Endothelial cell of umbilical vein (primary cell): ENCODE measurements at regions not wholly inside any gene's neighbourhood (a gene's known extent, or its start where the extent isn't known, plus 50 kb on each side); places are given as distances from the start of the nearest gene placed in this dataset.

Experiments used
- BruUV-seq: library from RNA; stranded (reverse); fragments of 400-500 nt; replicated peaks from 2 replicates; lab custom pipeline; 2021; lab: Mats Ljungman, UMichigan
- CTCF ChIA-PET: fragments of 300-600, 350-600 bp; sonication (Branson Sonifier 250); formaldehyde crosslinking; loops from one replicate; lab custom pipeline; 2021; ENCODE audit warnings: antibody characterized with exemption, inconsistent platforms; lab: Charles Lee
- POLR2A ChIA-PET: fragments of 300-600, 350-600 bp; sonication (Branson Sonifier 250); formaldehyde crosslinking; loops from one replicate; lab custom pipeline; 2021; ENCODE audit warnings: antibody characterized with exemption, inconsistent platforms; lab: Charles Lee
- DNase-seq: peaks from one replicate; pipeline ENCODE4 v3.0.0-alpha.2; 2011; ENCODE audit warnings: low read depth, low spot score
- FAIRE-seq: peaks from 2 replicates; lab custom pipeline; 2011; peaks lifted over from hg19 to GRCh38; lab: Jason Lieb, UNC
- H2AFZ ChIP-seq: 2 replicates; pipeline ENCODE4 v1.6.0; 2012; ENCODE audit warnings: low read depth, low read length, control low read depth, inconsistent platforms
- H3K27ac ChIP-seq: 2 replicates; pipeline ENCODE4 v1.5.1; 2011; ENCODE audit warnings: low read depth, mild to moderate bottlenecking, control low read depth, low read length, moderate library complexity; ENCODE audit not compliant: insufficient read depth
- H3K27me3 ChIP-seq, 2 experiments: 2 replicates each; pipeline versions ENCODE4 v1.6.0 to v1.6.1; 2011; ENCODE audit warnings: low read length in 2 of 2, mixed read lengths in 1 of 2; ENCODE audit not compliant: control insufficient read depth in 2 of 2, insufficient read depth in 2 of 2
- H3K36me3 ChIP-seq, 2 experiments: 2 replicates in 1 of 2; 3 replicates in 1 of 2; pipeline ENCODE4 v1.5.1; 2011; ENCODE audit warnings: low read length in 2 of 2, mild to moderate bottlenecking in 1 of 2, moderate library complexity in 1 of 2; ENCODE audit not compliant: control insufficient read depth in 2 of 2, insufficient read depth in 2 of 2; ENCODE audit errors: extremely low read depth in 1 of 2
- H3K4me1 ChIP-seq: 3 replicates; pipeline ENCODE4 v1.5.1; 2011; ENCODE audit warnings: mild to moderate bottlenecking, low read length; ENCODE audit not compliant: control insufficient read depth, insufficient read depth; ENCODE audit errors: extremely low read depth
- H3K4me2 ChIP-seq: 2 replicates; pipeline ENCODE4 v1.6.1; 2011; ENCODE audit warnings: low read length, control low read depth, mixed read lengths; ENCODE audit not compliant: insufficient read depth
- H3K4me3 ChIP-seq, 3 experiments: fragments of 200-600 bp in 1 of 3; sonication (generic), shearing (Covaris generic) in 1 of 3; replicated peaks in 1 of 3; 2 replicates each; pipeline ENCODE4 v1.5.1; 2011 to 2016; ENCODE audit warnings: control low read depth in 3 of 3, low read length in 3 of 3, mild to moderate bottlenecking in 2 of 3, inconsistent platforms in 1 of 3, low read depth in 1 of 3, moderate library complexity in 1 of 3; ENCODE audit not compliant: insufficient read depth in 1 of 3
- H3K79me2 ChIP-seq: 2 replicates; pipeline ENCODE4 v1.6.0; 2012; ENCODE audit warnings: low read length, inconsistent platforms; ENCODE audit not compliant: control insufficient read depth, insufficient read depth
- H3K9ac ChIP-seq: replicated peaks from 2 replicates; pipeline ENCODE3; 2011; ENCODE audit warnings: low read length, control low read depth; ENCODE audit not compliant: insufficient read depth; ENCODE audit errors: extremely low read depth
- H3K9me1 ChIP-seq: replicated peaks from 3 replicates; pipeline ENCODE4 v1.6.0; 2011; ENCODE audit warnings: mild to moderate bottlenecking, low read length; ENCODE audit not compliant: control insufficient read depth, insufficient read depth; ENCODE audit errors: extremely low read depth
- H3K9me3 ChIP-seq: replicated peaks from 2 replicates; pipeline ENCODE4 v1.5.1; 2012; ENCODE audit warnings: low read length, inconsistent platforms; ENCODE audit not compliant: control insufficient read depth, insufficient read depth
- H4K20me1 ChIP-seq: replicated peaks from 2 replicates; pipeline ENCODE3; 2011; ENCODE audit warnings: mild to moderate bottlenecking, low read length; ENCODE audit not compliant: control insufficient read depth, insufficient read depth; ENCODE audit errors: extremely low read depth
- EZH2 ChIP-seq: IDR thresholded peaks from 2 replicates; pipeline ENCODE4 v1.6.1; 2012; ENCODE audit warnings: borderline replicate concordance, low read depth, mild to moderate bottlenecking, moderate library complexity, low read length, inconsistent platforms; ENCODE audit not compliant: severe bottlenecking
- FOS ChIP-seq: IDR thresholded peaks from 2 replicates; pipeline ENCODE4 v1.6.1; 2011; ENCODE audit warnings: mild to moderate bottlenecking, low read length, moderate library complexity, borderline replicate concordance; ENCODE audit not compliant: insufficient read depth
- GATA2 ChIP-seq: IDR thresholded peaks from 2 replicates; pipeline ENCODE4 v1.7.0; 2011; ENCODE audit warnings: low read depth, mild to moderate bottlenecking, moderate library complexity, mixed read lengths, low read length; ENCODE audit not compliant: insufficient read length, insufficient read depth
- JUN ChIP-seq: IDR thresholded peaks from 2 replicates; pipeline ENCODE4 v1.6.1; 2011; ENCODE audit warnings: borderline replicate concordance, low read depth; ENCODE audit not compliant: insufficient read length, insufficient read depth
- MYC ChIP-seq: IDR thresholded peaks from one replicate; pipeline ENCODE4 v1.6.1; 2011; ENCODE audit warnings: mild to moderate bottlenecking, low read depth, low read length
- POLR2A ChIP-seq: IDR thresholded peaks from 2 replicates; pipeline ENCODE4 v1.6.1; 2012; ENCODE audit warnings: low read depth, mild to moderate bottlenecking, control low read depth, low read length
- POLR2AphosphoS5 ChIP-seq: IDR thresholded peaks from 2 replicates; pipeline ENCODE4 v1.6.1; 2012; ENCODE audit warnings: low read depth, mild to moderate bottlenecking, control low read depth, low read length, moderate library complexity; ENCODE audit not compliant: insufficient read depth
- dilution Hi-C: fragments of 300-500 bp; cut with MboI; formaldehyde crosslinking; loops from one replicate; pipeline ENCODE4 v1.15.0; 2019; ENCODE audit warnings: low sequenced_read_pairs; ENCODE audit not compliant: extremely low pct_ligation_motif_present
- intact Hi-C: fragments of 100-400 bp; cut with micrococcal nuclease; formaldehyde crosslinking; loops from one replicate; pipeline ENCODE4 v1.10.0; 2022
- TF ChIP-seq, protein P1 (sequence below), 2 donors: IDR thresholded peaks; 1 replicate in 1 of 2; 2 replicates in 1 of 2; pipeline ENCODE4 v1.5.1; 2011; ENCODE audit warnings: low read length in 2 of 2, mild to moderate bottlenecking in 2 of 2, moderate library complexity in 2 of 2, control low read depth in 1 of 2, inconsistent platforms in 1 of 2, low read depth in 1 of 2; ENCODE audit not compliant: insufficient read depth in 1 of 2; ENCODE audit errors: extremely low read depth in 1 of 2
- TF ChIP-seq, protein P2 (sequence below): IDR thresholded peaks from 2 replicates; pipeline ENCODE4 v1.6.1; 2011; ENCODE audit not compliant: insufficient read depth, insufficient read length

DNA sequence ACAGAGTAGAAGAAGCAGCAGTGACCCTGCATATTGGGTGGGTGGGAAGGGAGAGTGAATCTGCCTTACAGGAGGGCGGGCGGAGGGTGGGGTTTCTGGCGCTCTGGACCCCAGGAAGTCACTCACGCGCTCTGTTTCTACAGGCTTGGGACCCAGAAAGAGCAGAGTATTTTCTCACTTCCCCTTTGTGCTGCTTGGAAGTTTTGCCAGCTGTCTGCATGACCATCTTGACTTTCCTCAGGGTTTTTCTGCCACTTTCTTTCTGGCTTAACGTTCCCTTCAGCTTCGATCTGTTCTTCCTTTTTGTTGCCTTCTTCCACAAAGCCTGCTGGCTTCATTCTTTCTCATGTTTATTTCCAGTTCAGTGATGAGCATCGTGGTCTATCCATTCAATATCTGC is 383.1 kb downstream of the GALR1 start:
- no peak for DNase-seq
- ChIA-PET POLR2A (no interaction called here), CTCF (no interaction called here)
- H4K20me1 ChIP-seq: no peaks in the 10 kb centered on the region
- H3K79me2 ChIP-seq: no peaks in the 10 kb centered on the region
- H3K4me2 ChIP-seq: no peak overlapping the region
- no peaks in the 10 kb centered on the region for H3K27me3 ChIP-seq
- dilution Hi-C loops (no loop called here), intact Hi-C loops (no loop called here)
- no peaks in the 10 kb centered on the region for H3K4me1 ChIP-seq
- no peaks in the 10 kb centered on the region for H3K36me3 ChIP-seq
- no peak overlapping the region for H3K9ac ChIP-seq
- no peak overlapping the region for H3K4me3 ChIP-seq
- H3K27ac ChIP-seq: no peak overlapping the region
- H3K9me3 ChIP-seq: peaks cover 3% of the 10 kb centered on the region
- H3K9me1 ChIP-seq: no peaks in the 10 kb centered on the region
- TF ChIP-seq POLR2A: no peak
- TF ChIP-seq EZH2: no peak
- TF ChIP-seq FOS: no peak
- TF ChIP-seq POLR2AphosphoS5: no peak
- TF ChIP-seq, protein P1, sequence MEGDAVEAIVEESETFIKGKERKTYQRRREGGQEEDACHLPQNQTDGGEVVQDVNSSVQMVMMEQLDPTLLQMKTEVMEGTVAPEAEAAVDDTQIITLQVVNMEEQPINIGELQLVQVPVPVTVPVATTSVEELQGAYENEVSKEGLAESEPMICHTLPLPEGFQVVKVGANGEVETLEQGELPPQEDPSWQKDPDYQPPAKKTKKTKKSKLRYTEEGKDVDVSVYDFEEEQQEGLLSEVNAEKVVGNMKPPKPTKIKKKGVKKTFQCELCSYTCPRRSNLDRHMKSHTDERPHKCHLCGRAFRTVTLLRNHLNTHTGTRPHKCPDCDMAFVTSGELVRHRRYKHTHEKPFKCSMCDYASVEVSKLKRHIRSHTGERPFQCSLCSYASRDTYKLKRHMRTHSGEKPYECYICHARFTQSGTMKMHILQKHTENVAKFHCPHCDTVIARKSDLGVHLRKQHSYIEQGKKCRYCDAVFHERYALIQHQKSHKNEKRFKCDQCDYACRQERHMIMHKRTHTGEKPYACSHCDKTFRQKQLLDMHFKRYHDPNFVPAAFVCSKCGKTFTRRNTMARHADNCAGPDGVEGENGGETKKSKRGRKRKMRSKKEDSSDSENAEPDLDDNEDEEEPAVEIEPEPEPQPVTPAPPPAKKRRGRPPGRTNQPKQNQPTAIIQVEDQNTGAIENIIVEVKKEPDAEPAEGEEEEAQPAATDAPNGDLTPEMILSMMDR (IDR thresholded peaks at IDR 0.05; ENCODE audit: extremely low read depth in 1 of 2, insufficient read depth in 1 of 2, low read depth in 1 of 2, low read length in 2 of 2): no peak
- TF ChIP-seq JUN: no peak
- TF ChIP-seq MYC: no peak
- no peak for FAIRE-seq
- no TSS peak for BruUV-seq
- no peak overlapping the region for H2AFZ ChIP-seq

DNA sequence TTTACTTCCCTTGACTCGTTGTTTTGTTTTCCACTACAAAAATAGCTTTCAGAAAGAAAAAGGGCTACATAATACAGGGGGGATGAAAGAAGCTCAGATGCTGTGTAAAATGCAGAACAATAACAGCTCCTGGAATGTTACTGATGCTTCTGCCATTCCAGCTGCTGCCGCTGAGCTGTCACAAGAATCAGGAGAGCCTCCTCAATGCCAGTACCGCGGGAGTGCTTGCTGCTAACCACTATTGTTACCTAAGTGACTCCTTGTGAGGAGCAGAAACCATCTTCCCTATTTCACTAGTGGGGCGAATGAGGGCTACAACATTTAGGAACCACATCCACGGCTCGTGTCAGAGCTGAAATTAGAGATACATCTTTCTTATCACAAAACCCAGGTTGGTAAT is 384.8 kb downstream of the GALR1 start:
- POLR2A ChIA-PET: no interaction called here
- no peaks in the 10 kb centered on the region for H3K79me2 ChIP-seq
- FAIRE-seq (no peak), DNase-seq (no peak)
- no peaks in the 10 kb centered on the region for H3K27me3 ChIP-seq
- TF ChIP-seq, protein P2, sequence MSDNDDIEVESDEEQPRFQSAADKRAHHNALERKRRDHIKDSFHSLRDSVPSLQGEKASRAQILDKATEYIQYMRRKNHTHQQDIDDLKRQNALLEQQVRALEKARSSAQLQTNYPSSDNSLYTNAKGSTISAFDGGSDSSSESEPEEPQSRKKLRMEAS: no peak
- TF ChIP-seq POLR2AphosphoS5 (no peak), JUN (no peak), EZH2 (no peak), GATA2 (no peak), POLR2A (no peak), MYC (no peak), FOS (no peak)
- TF ChIP-seq, protein P1 (IDR thresholded peaks at IDR 0.05; ENCODE audit: extremely low read depth in 1 of 2, insufficient read depth in 1 of 2, low read depth in 1 of 2, low read length in 2 of 2): no peak
- H3K4me2 ChIP-seq: no peak overlapping the region
- peaks cover 2% of the 10 kb centered on the region for H3K9me3 ChIP-seq
- no peaks in the 10 kb centered on the region for H3K9me1 ChIP-seq
- no peak overlapping the region for H3K9ac ChIP-seq
- dilution Hi-C loops (no loop called here), intact Hi-C loops (no loop called here)
- no peak overlapping the region for H3K4me3 ChIP-seq
- H3K27ac ChIP-seq: no peak overlapping the region
- no peaks in the 10 kb centered on the region for H4K20me1 ChIP-seq
- no peaks in the 10 kb centered on the region for H3K4me1 ChIP-seq
- CTCF ChIA-PET: no interaction called here
- BruUV-seq: no TSS peak
- H2AFZ ChIP-seq: no peak overlapping the region
- H3K36me3 ChIP-seq: no peaks in the 10 kb centered on the region
